SK-N-SH (cell line): ENCODE measurements at regions not wholly inside any gene's neighbourhood (a gene's known extent, or its start where the extent isn't known, plus 50 kb on each side); places are given as distances from the start of the nearest gene placed in this dataset.

Experiments used
- CTCF ChIA-PET: fragments of 300-600, 350-600 bp; formaldehyde crosslinking; extraction: SDS; loops from one replicate; lab custom pipeline; 2021; lab: Yijun Ruan, JAX
- POLR2A ChIA-PET: fragments of 350-600 bp; sonication (Branson Sonifier 250); formaldehyde crosslinking; extraction: SDS; loops from one replicate; lab custom pipeline; 2020; ENCODE audit warnings: antibody characterized with exemption, inconsistent platforms; lab: Yijun Ruan, JAX
- DNase-seq: peaks from one replicate; pipeline ENCODE4 v3.0.0; 2012
- H2AFZ ChIP-seq: fragments of 200-600 bp; sonication (generic); 2 replicates; pipeline ENCODE4 v1.8.1; 2016; ENCODE audit warnings: antibody characterized with exemption, mild to moderate bottlenecking, low read depth
- H3F3A ChIP-seq: fragments of 200-600 bp; sonication (generic); replicated peaks from 2 replicates; pipeline ENCODE3; 2016; ENCODE audit warnings: antibody characterized with exemption, mild to moderate bottlenecking; ENCODE audit not compliant: insufficient read depth
- H3K27ac ChIP-seq, 2 experiments: fragments of 200-500 bp in 1 of 2; fragments of 200-600 bp in 1 of 2; sonication (Bioruptor generic) in 1 of 2; sonication (generic), shearing (Covaris generic) in 1 of 2; 2 replicates each; pipeline versions ENCODE4 v1.5.1 to v1.6.1; 2014 to 2016; ENCODE audit warnings: low read depth in 2 of 2, inconsistent platforms in 1 of 2, low read length in 1 of 2, mild to moderate bottlenecking in 1 of 2, mixed read lengths in 1 of 2
- H3K27me3 ChIP-seq: fragments of 200-600 bp; sonication (generic), shearing (Covaris generic); 2 replicates; pipeline ENCODE4 v1.6.1; 2016; ENCODE audit warnings: mixed run types; ENCODE audit not compliant: insufficient read depth
- H3K36me3 ChIP-seq, 2 experiments: fragments of 200-500 bp in 1 of 2; fragments of 200-600 bp in 1 of 2; sonication (Bioruptor generic) in 1 of 2; sonication (generic) in 1 of 2; replicated peaks in 1 of 2; 2 replicates each; pipeline versions ENCODE3 to v1.5.1; 2014 to 2016; ENCODE audit warnings: low read length in 1 of 2, mild to moderate bottlenecking in 1 of 2; ENCODE audit not compliant: insufficient read depth in 2 of 2, control insufficient read depth in 1 of 2
- H3K4me1 ChIP-seq, 2 experiments: fragments of 200-500 bp in 1 of 2; fragments of 200-600 bp in 1 of 2; sonication (Bioruptor generic) in 1 of 2; sonication (generic), shearing (Covaris generic) in 1 of 2; 2 replicates each; pipeline versions ENCODE4 v1.5.1 to v1.6.1; 2014 to 2016; ENCODE audit warnings: low read depth in 1 of 2, low read length in 1 of 2, mixed run types in 1 of 2; ENCODE audit not compliant: insufficient read depth in 2 of 2, control insufficient read depth in 1 of 2
- H3K4me2 ChIP-seq: fragments of 200-600 bp; sonication (generic), shearing (Covaris generic); 2 replicates; pipeline ENCODE4 v1.6.1; 2017; ENCODE audit warnings: mixed run types
- H3K4me3 ChIP-seq, 2 experiments: fragments of 200-500 bp in 1 of 2; fragments of 200-600 bp in 1 of 2; sonication (Bioruptor generic) in 1 of 2; sonication (generic), shearing (Covaris generic) in 1 of 2; 2 replicates each; pipeline versions ENCODE4 v1.5.1 to v1.8.1; 2014 to 2016; ENCODE audit warnings: low read depth in 2 of 2, inconsistent platforms in 1 of 2, low read length in 1 of 2, mild to moderate bottlenecking in 1 of 2, mixed read lengths in 1 of 2, moderate library complexity in 1 of 2
- H3K79me2 ChIP-seq: fragments of 200-600 bp; sonication (generic); 2 replicates; pipeline ENCODE4 v1.8.1; 2017; ENCODE audit warnings: mild to moderate bottlenecking; ENCODE audit not compliant: insufficient read depth
- H3K9ac ChIP-seq: fragments of 200-600 bp; sonication (generic); 2 replicates; pipeline ENCODE4 v1.6.1; 2017; ENCODE audit warnings: mixed run types
- H3K9me2 ChIP-seq: fragments of 200-600 bp; sonication (generic); 2 replicates; pipeline ENCODE4 v1.6.1; 2017; ENCODE audit warnings: mixed run types
- H3K9me3 ChIP-seq: fragments of 200-600 bp; sonication (generic); 2 replicates; pipeline ENCODE4 v1.6.1; 2017; ENCODE audit warnings: mixed run types, mild to moderate bottlenecking, moderate library complexity
- H4K20me1 ChIP-seq: fragments of 200-600 bp; sonication (generic); 2 replicates; pipeline ENCODE4 v1.6.1; 2017; ENCODE audit warnings: mild to moderate bottlenecking, mixed run types; ENCODE audit not compliant: insufficient read depth
- CHD2 ChIP-seq: fragments of 150-350 bp; IDR thresholded peaks from 2 replicates; pipeline ENCODE4 v1.6.1; 2018; ENCODE audit warnings: low read length; ENCODE audit not compliant: partially characterized antibody
- CTCF ChIP-seq: fragments of 200-600 bp; sonication (generic); IDR thresholded peaks from 2 replicates; pipeline ENCODE4 v1.6.1; 2017; ENCODE audit warnings: antibody characterized with exemption, mild to moderate bottlenecking, moderate library complexity
- ELF1 ChIP-seq: IDR thresholded peaks from 2 replicates; pipeline ENCODE4 v1.4.0; 2012
- FOXJ3 ChIP-seq: sonication (generic); formaldehyde crosslinking; IDR thresholded peaks from 2 replicates; pipeline ENCODE4 v1.5.1; 2020; ENCODE audit warnings: mild to moderate bottlenecking, missing genetic modification reagents
- JUND ChIP-seq: IDR thresholded peaks from 2 replicates; pipeline ENCODE4 v1.4.0; 2012
- MEF2A ChIP-seq: IDR thresholded peaks from 2 replicates; pipeline ENCODE4 v1.4.0; 2012; ENCODE audit warnings: low read depth, borderline replicate concordance
- MXI1 ChIP-seq: IDR thresholded peaks from 2 replicates; pipeline ENCODE4 v1.6.1; 2012; ENCODE audit warnings: mild to moderate bottlenecking, low read depth, low read length, improper control_type of control experiment
- NRF1 ChIP-seq: IDR thresholded peaks from 2 replicates; pipeline ENCODE4 v1.6.1; 2012; ENCODE audit warnings: low read depth, mild to moderate bottlenecking, low read length
- POLR2AphosphoS5 ChIP-seq: IDR thresholded peaks from 2 replicates; pipeline ENCODE4 v1.6.1; 2012; ENCODE audit warnings: low read depth, low read length
- RAD21 ChIP-seq: IDR thresholded peaks from 2 replicates; pipeline ENCODE4 v1.6.1; 2012; ENCODE audit warnings: mild to moderate bottlenecking, low read length
- RCOR1 ChIP-seq: fragments of 150-350 bp; IDR thresholded peaks from 2 replicates; pipeline ENCODE4 v1.6.1; 2017; ENCODE audit warnings: antibody characterized with exemption, low read length
- RFX5 ChIP-seq: IDR thresholded peaks from 2 replicates; pipeline ENCODE4 v1.6.1; 2012; ENCODE audit warnings: mild to moderate bottlenecking, improper control_type of control experiment, low read length
- TAF1 ChIP-seq: IDR thresholded peaks from 2 replicates; pipeline ENCODE4 v1.6.1; 2012; ENCODE audit warnings: low read depth, mild to moderate bottlenecking, low read length, moderate library complexity, borderline replicate concordance
- TCF12 ChIP-seq: IDR thresholded peaks from 2 replicates; pipeline ENCODE4 v1.4.0; 2012
- YY1 ChIP-seq: IDR thresholded peaks from 2 replicates; pipeline ENCODE4 v1.4.0; 2012; ENCODE audit warnings: low read depth, mild to moderate bottlenecking
- WGBS: methylation state at CpG from one replicate; pipeline ENCODE4 v1.1.6; 2017; ENCODE audit warnings: low lambda C conversion rate; 5-methylcytosine and 5-hydroxymethylcytosine counted together
- TF ChIP-seq, protein P1 (sequence below): IDR thresholded peaks from 2 replicates; pipeline ENCODE4 v1.4.0; 2012; ENCODE audit warnings: low read depth, borderline replicate concordance
- TF ChIP-seq, protein P2 (sequence below): IDR thresholded peaks from 2 replicates; pipeline ENCODE4 v1.4.0; 2012; ENCODE audit warnings: low read depth, borderline replicate concordance
- TF ChIP-seq, protein P3 (sequence below): IDR thresholded peaks from 2 replicates; pipeline ENCODE4 v1.6.1; 2012; ENCODE audit warnings: mild to moderate bottlenecking, low read depth, low read length, moderate library complexity

DNA sequence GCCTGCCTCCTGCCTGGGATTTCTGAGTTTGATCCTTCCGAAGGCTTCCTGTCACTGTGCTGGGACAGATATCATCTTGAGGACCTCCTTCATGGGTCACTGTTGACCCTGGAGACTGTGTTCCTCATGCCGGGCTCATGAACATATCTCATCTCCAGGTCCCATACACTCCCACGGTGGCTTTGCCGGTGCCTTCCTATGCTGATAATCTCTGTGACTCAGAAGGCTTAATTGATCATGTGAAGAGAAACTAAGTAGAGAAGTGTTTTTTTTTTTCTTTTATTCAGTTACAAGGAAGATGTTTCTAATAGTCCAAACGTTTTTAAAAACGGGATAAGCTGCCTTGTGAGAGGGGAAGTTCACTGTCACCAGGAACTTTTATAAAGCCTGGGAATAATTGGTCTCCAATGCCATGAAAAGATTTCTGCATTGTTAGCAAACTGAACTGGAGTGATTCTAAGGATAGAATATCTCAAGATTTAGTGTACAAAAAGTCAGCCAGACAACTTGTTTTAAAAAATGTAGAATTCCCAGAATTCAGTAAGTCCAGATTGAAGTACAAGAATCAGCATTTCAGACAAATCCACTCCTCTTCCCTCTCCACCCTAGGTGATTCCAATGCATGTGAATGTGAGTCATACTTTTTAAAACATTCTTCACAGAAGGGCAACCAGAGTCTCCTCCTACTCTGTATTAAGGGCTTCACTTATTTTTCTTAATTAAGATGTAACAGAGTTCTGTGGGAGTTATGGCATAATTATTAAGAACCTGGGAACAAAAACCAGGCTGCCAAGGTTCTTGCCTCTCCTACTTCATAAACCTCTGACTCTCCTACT is 139.8 kb upstream of the LGR5 start:
- Histone ChIP-seq H3K9ac (no peak overlapping the region), H3K4me1 (peaks cover 0 to 3% of the 10 kb centered on the region in 2 experiments; a peak in 2 of 4 replicates), H3K9me2 (no peaks in the 10 kb centered on the region), H3K27ac (no peak overlapping the region), H3K9me3 (no peaks in the 10 kb centered on the region), H4K20me1 (no peaks in the 10 kb centered on the region), H3K4me3 (no peak overlapping the region), H3K36me3 (no peaks in the 10 kb centered on the region), H2AFZ (no peak overlapping the region), H3F3A (no peaks in the 10 kb centered on the region), H3K27me3 (no peaks in the 10 kb centered on the region), H3K4me2 (no peak overlapping the region), H3K79me2 (no peaks in the 10 kb centered on the region)
- TF ChIP-seq ELF1: no peak
- TF ChIP-seq RAD21: no peak
- TF ChIP-seq RCOR1: no peak
- TF ChIP-seq POLR2AphosphoS5: no peak
- TF ChIP-seq MXI1: no peak
- no peak for TF ChIP-seq JUND
- no peak for TF ChIP-seq MEF2A
- no peak for TF ChIP-seq CHD2
- no peak for TF ChIP-seq RFX5
- TF ChIP-seq NRF1: no peak
- TF ChIP-seq CTCF: no peak
- TF ChIP-seq, protein P1, sequence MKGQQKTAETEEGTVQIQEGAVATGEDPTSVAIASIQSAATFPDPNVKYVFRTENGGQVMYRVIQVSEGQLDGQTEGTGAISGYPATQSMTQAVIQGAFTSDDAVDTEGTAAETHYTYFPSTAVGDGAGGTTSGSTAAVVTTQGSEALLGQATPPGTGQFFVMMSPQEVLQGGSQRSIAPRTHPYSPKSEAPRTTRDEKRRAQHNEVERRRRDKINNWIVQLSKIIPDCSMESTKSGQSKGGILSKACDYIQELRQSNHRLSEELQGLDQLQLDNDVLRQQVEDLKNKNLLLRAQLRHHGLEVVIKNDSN: no peak
- TF ChIP-seq, protein P2, sequence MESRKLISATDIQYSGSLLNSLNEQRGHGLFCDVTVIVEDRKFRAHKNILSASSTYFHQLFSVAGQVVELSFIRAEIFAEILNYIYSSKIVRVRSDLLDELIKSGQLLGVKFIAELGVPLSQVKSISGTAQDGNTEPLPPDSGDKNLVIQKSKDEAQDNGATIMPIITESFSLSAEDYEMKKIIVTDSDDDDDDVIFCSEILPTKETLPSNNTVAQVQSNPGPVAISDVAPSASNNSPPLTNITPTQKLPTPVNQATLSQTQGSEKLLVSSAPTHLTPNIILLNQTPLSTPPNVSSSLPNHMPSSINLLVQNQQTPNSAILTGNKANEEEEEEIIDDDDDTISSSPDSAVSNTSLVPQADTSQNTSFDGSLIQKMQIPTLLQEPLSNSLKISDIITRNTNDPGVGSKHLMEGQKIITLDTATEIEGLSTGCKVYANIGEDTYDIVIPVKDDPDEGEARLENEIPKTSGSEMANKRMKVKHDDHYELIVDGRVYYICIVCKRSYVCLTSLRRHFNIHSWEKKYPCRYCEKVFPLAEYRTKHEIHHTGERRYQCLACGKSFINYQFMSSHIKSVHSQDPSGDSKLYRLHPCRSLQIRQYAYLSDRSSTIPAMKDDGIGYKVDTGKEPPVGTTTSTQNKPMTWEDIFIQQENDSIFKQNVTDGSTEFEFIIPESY: no peak
- TF ChIP-seq, protein P3, sequence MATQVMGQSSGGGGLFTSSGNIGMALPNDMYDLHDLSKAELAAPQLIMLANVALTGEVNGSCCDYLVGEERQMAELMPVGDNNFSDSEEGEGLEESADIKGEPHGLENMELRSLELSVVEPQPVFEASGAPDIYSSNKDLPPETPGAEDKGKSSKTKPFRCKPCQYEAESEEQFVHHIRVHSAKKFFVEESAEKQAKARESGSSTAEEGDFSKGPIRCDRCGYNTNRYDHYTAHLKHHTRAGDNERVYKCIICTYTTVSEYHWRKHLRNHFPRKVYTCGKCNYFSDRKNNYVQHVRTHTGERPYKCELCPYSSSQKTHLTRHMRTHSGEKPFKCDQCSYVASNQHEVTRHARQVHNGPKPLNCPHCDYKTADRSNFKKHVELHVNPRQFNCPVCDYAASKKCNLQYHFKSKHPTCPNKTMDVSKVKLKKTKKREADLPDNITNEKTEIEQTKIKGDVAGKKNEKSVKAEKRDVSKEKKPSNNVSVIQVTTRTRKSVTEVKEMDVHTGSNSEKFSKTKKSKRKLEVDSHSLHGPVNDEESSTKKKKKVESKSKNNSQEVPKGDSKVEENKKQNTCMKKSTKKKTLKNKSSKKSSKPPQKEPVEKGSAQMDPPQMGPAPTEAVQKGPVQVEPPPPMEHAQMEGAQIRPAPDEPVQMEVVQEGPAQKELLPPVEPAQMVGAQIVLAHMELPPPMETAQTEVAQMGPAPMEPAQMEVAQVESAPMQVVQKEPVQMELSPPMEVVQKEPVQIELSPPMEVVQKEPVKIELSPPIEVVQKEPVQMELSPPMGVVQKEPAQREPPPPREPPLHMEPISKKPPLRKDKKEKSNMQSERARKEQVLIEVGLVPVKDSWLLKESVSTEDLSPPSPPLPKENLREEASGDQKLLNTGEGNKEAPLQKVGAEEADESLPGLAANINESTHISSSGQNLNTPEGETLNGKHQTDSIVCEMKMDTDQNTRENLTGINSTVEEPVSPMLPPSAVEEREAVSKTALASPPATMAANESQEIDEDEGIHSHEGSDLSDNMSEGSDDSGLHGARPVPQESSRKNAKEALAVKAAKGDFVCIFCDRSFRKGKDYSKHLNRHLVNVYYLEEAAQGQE: no peak
- TF ChIP-seq TAF1: no peak
- TF ChIP-seq FOXJ3: no peak
- TF ChIP-seq TCF12: no peak
- TF ChIP-seq YY1: no peak
- POLR2A ChIA-PET: no interaction called here
- CTCF ChIA-PET: no interaction called here
- no peak for DNase-seq
- 51% methylated on average over 6 of the region's 6 CpGs for WGBS
